MCF 10A (cell line): ENCODE measurements at regions not wholly inside any gene's neighbourhood (a gene's known extent, or its start where the extent isn't known, plus 50 kb on each side); places are given as distances from the start of the nearest gene placed in this dataset.

Source experiments
- BruUV-seq: library from RNA; stranded (reverse); fragments of 400-500 nt; replicated peaks from 2 replicates; lab custom pipeline; 2021; lab: Mats Ljungman, UMichigan
- CTCF ChIA-PET: fragments of 300-600 bp; sonication (Branson Sonifier 250); formaldehyde crosslinking; extraction: SDS; loops from one replicate; lab custom pipeline; 2021; ENCODE audit warnings: antibody characterized with exemption, inconsistent platforms; lab: Yijun Ruan, JAX
- POLR2A ChIA-PET: fragments of 300-600, 350-650 bp; sonication (Branson Sonifier 250); formaldehyde crosslinking; extraction: SDS; loops from one replicate; lab custom pipeline; 2020; ENCODE audit warnings: antibody characterized with exemption, inconsistent platforms; lab: Yijun Ruan, JAX
- DNase-seq: peaks from one replicate; pipeline ENCODE4 v3.0.0-alpha.2; 2018; ENCODE audit not compliant: unreplicated experiment
- H3K27ac Mint-ChIP-seq: one replicate; pipeline ENCODE4 v1.8.0; 2022; ENCODE audit warnings: mild to moderate bottlenecking, low read depth, mixed read lengths; ENCODE audit not compliant: unreplicated experiment
- H3K27me3 Mint-ChIP-seq: one replicate; pipeline ENCODE4 v1.8.0; 2022; ENCODE audit warnings: mixed read lengths; ENCODE audit not compliant: insufficient read depth, unreplicated experiment
- H3K36me3 Mint-ChIP-seq: one replicate; pipeline ENCODE4 v1.8.0; 2022; ENCODE audit warnings: mild to moderate bottlenecking, moderate library complexity, mixed read lengths; ENCODE audit not compliant: insufficient read depth, unreplicated experiment
- H3K4me1 Mint-ChIP-seq: one replicate; pipeline ENCODE4 v1.8.0; 2022; ENCODE audit warnings: mixed read lengths; ENCODE audit not compliant: insufficient read depth, unreplicated experiment
- H3K4me3 Mint-ChIP-seq: one replicate; pipeline ENCODE4 v1.8.0; 2022; ENCODE audit warnings: mild to moderate bottlenecking, moderate library complexity, mixed read lengths; ENCODE audit not compliant: unreplicated experiment
- H3K9me3 Mint-ChIP-seq: one replicate; pipeline ENCODE4 v1.8.0; 2022; ENCODE audit warnings: mixed read lengths; ENCODE audit not compliant: unreplicated experiment
- intact Hi-C: fragments of 100-400 bp; cut with micrococcal nuclease; formaldehyde crosslinking; loops from 2 replicates; pipeline ENCODE4 v1.14.1; 2022
- TF ChIP-seq, protein P1 (sequence below): fragments of 200-600 bp; IDR thresholded peaks from one replicate; pipeline ENCODE4 v1.8.0; 2022; ENCODE audit warnings: antibody characterized with exemption, mild to moderate bottlenecking; ENCODE audit not compliant: unreplicated experiment

DNA sequence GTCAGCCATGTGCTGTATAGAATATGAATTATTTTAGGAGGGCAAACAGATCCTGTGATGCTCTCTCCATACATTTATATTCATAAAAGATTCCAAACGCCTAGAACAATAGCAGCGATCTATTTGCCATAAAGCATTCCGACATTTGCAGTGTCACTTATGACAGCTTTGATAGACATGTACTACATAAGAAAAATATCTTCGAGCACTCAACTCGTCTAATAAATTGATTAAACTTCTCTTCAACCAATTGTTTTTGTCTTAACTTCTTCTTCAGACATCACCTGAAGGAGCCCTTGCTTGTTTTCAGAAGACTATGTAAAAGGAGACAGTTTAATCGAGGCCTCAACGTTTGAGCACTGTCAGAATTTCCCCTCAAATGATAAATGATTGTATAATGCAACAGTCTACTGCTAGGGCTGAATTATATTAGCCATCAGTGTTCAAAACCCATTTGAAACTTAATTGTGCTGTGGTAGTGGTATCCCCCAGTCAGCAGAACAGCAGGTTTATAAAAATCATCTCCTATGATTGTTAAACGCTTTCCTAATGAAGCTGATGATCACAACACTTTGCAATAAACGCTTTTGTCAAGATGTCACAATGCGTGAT is 158.0 kb upstream of the MGMT start:
- BruUV-seq, result no TSS peak
- peaks cover 10% of the 10 kb centered on the region for H3K4me1 Mint-ChIP-seq
- H3K9me3 Mint-ChIP-seq, result no peaks in the 10 kb centered on the region
- no peak overlapping the region for H3K4me3 Mint-ChIP-seq
- TF ChIP-seq, protein P1, sequence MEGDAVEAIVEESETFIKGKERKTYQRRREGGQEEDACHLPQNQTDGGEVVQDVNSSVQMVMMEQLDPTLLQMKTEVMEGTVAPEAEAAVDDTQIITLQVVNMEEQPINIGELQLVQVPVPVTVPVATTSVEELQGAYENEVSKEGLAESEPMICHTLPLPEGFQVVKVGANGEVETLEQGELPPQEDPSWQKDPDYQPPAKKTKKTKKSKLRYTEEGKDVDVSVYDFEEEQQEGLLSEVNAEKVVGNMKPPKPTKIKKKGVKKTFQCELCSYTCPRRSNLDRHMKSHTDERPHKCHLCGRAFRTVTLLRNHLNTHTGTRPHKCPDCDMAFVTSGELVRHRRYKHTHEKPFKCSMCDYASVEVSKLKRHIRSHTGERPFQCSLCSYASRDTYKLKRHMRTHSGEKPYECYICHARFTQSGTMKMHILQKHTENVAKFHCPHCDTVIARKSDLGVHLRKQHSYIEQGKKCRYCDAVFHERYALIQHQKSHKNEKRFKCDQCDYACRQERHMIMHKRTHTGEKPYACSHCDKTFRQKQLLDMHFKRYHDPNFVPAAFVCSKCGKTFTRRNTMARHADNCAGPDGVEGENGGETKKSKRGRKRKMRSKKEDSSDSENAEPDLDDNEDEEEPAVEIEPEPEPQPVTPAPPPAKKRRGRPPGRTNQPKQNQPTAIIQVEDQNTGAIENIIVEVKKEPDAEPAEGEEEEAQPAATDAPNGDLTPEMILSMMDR, result no peak
- DNase-seq, result no peak
- no peak overlapping the region for H3K27ac Mint-ChIP-seq
- no peaks in the 10 kb centered on the region for H3K27me3 Mint-ChIP-seq
- ChIA-PET CTCF (interaction anchor here (0.5 kb wide), 1 partner anchor 766 kb away, joined by 3 read pairs; no protein-coding TSS in a partner anchor), POLR2A (no interaction called here)
- no peaks in the 10 kb centered on the region for H3K36me3 Mint-ChIP-seq
- intact Hi-C loops, result no loop called here

DNA sequence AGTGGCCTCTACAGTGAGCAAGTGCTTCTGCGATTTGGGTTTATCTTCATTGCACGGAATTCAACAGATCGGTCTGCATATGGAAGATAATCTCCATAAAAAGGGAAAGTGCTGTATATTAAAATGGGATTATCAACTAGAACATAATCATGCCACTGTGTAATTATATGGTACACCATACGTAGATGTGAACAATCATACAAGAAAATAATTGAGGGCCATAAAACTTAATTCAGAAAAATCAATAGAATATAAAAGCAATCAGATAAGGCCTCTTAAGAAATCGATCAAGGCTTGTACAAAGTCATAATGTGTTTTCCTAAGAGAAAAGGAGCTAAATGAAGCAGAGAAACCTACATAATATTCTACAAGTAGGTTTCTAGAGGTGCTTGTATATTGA is 157.5 kb upstream of the MGMT start:
- no peak overlapping the region for H3K27ac Mint-ChIP-seq
- H3K36me3 Mint-ChIP-seq, result no peaks in the 10 kb centered on the region
- BruUV-seq, result no TSS peak
- H3K4me1 Mint-ChIP-seq, result peaks cover 10% of the 10 kb centered on the region
- CTCF ChIA-PET, result no interaction called here
- no peak overlapping the region for H3K4me3 Mint-ChIP-seq
- H3K27me3 Mint-ChIP-seq, result no peaks in the 10 kb centered on the region
- intact Hi-C loops, result no loop called here
- peaks cover 1% of the 10 kb centered on the region for H3K9me3 Mint-ChIP-seq
- POLR2A ChIA-PET, result interaction anchor here (1.8 kb wide), 1 partner anchor 10 kb away, joined by 7 read pairs; no protein-coding TSS in a partner anchor
- DNase-seq, result no peak
- TF ChIP-seq, protein P1, result no peak

DNA sequence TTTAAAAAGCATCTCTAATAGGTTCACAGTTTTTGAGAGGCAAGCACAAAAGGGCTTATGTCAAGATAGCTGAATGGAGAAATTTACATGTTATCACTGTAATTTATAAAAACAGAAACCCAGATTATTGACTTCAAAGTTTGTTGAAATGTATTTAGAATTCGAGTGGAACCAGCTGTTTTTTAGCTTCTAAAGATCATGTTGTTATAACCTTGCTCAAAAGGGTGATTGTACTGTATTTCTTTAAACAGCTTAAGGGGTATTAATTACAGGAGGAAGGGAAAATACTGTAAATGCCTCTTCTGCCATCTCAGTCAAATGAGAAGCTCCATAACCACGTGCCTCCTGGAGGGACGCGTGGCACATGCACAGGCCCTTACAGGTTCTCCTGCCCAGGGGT is 156.2 kb upstream of the MGMT start:
- intact Hi-C loops, result no loop called here
- CTCF ChIA-PET, result interaction anchor here (0.7 to 0.9 kb wide), 2 partner anchors 16 to 22 kb away, joined by 3 to 6 read pairs; no protein-coding TSS in a partner anchor
- Mint-ChIP-seq H3K36me3 (no peaks in the 10 kb centered on the region), H3K27me3 (no peaks in the 10 kb centered on the region), H3K27ac (no peak overlapping the region), H3K4me3 (no peak overlapping the region), H3K4me1 (peaks cover 3% of the 10 kb centered on the region), H3K9me3 (peaks cover 10% of the 10 kb centered on the region)
- POLR2A ChIA-PET, result interaction anchor here (1.8 kb wide), 1 partner anchor 9 kb away, joined by 7 read pairs; no protein-coding TSS in a partner anchor
- no TSS peak for BruUV-seq
- TF ChIP-seq, protein P1, result no peak
- DNase-seq, result no peak

DNA sequence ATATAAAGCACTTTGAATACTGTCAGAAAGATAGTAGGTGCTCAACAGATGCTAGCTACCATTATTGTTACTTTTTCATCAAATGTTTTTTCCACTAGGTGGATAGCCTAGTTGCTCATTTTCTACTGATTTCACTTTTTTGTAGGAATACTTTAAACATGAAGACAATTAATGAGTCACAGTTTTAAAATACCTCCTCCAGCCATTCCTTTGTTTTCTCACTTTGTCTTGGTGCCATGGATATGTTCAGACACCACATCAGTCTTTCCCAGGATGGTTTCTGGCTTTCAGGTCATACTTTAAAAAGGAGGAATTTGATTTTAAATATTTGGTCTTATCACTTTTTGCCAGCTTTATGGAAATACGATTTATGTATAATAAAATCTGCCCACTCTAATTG is 147.1 kb upstream of the MGMT start:
- intact Hi-C loops, result loop anchor here (10.0 kb wide), 1 partner anchor 125 kb away; no protein-coding TSS in a partner anchor
- BruUV-seq, result no TSS peak
- Mint-ChIP-seq H3K27ac (peak overlapping the region; percentile 11), H3K36me3 (no peaks in the 10 kb centered on the region), H3K4me3 (no peak overlapping the region), H3K9me3 (peaks cover 6% of the 10 kb centered on the region), H3K4me1 (peaks cover 6% of the 10 kb centered on the region), H3K27me3 (no peaks in the 10 kb centered on the region)
- ChIA-PET CTCF (no interaction called here), POLR2A (interaction anchor here (0.6 to 1.9 kb wide), 4 partner anchors 9 to 47 kb away, joined by 3 to 7 read pairs (median 4); no protein-coding TSS in a partner anchor)
- TF ChIP-seq, protein P1, result no peak
- DNase-seq, result peak; percentile 20
